ENCODE measurements at regions not wholly inside any gene's neighbourhood (a gene's known extent, or its start where the extent isn't known, plus 50 kb on each side); places are given as distances from the start of the nearest gene placed in this dataset.
"Not testable (repeated sequence)": the region's sequence is repeated elsewhere in the genome, so short reads cannot be mapped to it uniquely, and the experiment has no call there.

- DNase-seq = no peak
Observed at GRCh38 chr15:30030345-30030744, 52.4 kb upstream of the GOLGA8J start.

GRCh38 chr15:30023798-30024295 lies 58.9 kb upstream of the GOLGA8J start:
- DNase-seq = no peak

GRCh38 chr15:30010746-30011145 lies 72.0 kb upstream of the GOLGA8J start:
- no peak for DNase-seq

- DNase-seq = no peak
Observed at GRCh38 chr15:30008156-30008555, 74.6 kb upstream of the GOLGA8J start.

GRCh38 chr15:30001602-30002001 lies 81.2 kb upstream of the GOLGA8J start:
- DNase-seq = no peak

- no peak for DNase-seq
Observed at GRCh38 chr15:29998033-29998432, 84.7 kb upstream of the GOLGA8J start.

- DNase-seq = no peak
Observed at GRCh38 chr15:29997499-29997898, 85.3 kb upstream of the GOLGA8J start.

- no peak for DNase-seq
Observed at GRCh38 chr15:29994284-29994683, 88.5 kb upstream of the GOLGA8J start.

GRCh38 chr15:29990954-29991353 lies 91.8 kb upstream of the GOLGA8J start:
- no peak for DNase-seq

- DNase-seq = no peak
Observed at GRCh38 chr15:29990035-29990434, 92.7 kb upstream of the GOLGA8J start.

GRCh38 chr15:29988701-29989100 lies 94.1 kb upstream of the GOLGA8J start:
- no peak for DNase-seq

- DNase-seq = no peak
Observed at GRCh38 chr15:29986946-29987345, 95.8 kb upstream of the GOLGA8J start.

- no peak for DNase-seq
Observed at GRCh38 chr15:29978411-29979382, 104.1 kb upstream of the GOLGA8J start.

- not testable (repeated sequence) for DNase-seq
Observed at GRCh38 chr15:29974056-29974455, 108.7 kb upstream of the GOLGA8J start.

GRCh38 chr15:29972051-29972450 lies 110.7 kb upstream of the GOLGA8J start:
- DNase-seq = no peak

GRCh38 chr15:29970402-29970695 lies 112.4 kb upstream of the GOLGA8J start:
- no peak for DNase-seq

- DNase-seq = no peak
Observed at GRCh38 chr15:29969562-29970401, 113.0 kb upstream of the GOLGA8J start.

GRCh38 chr15:29968895-29969561 lies 113.7 kb upstream of the GOLGA8J start:
- no peak for DNase-seq

GRCh38 chr15:29968099-29968894 lies 114.5 kb upstream of the GOLGA8J start:
- DNase-seq = no peak

- DNase-seq = no peak
Observed at GRCh38 chr15:29962407-29962806, 120.3 kb upstream of the GOLGA8J start.

- no peak for DNase-seq
Observed at GRCh38 chr15:29959384-29960137, 123.2 kb upstream of the GOLGA8J start.

GRCh38 chr15:29952225-29952624 lies 130.0 kb upstream of the TJP1 start:
- DNase-seq = no peak
